CD4-positive, alpha-beta memory T cell (primary cell): ENCODE measurements at regions not wholly inside any gene's neighbourhood (a gene's known extent, or its start where the extent isn't known, plus 50 kb on each side); places are given as distances from the start of the nearest gene placed in this dataset.

Experiments
- CTCF ChIA-PET: fragments of 350-600 bp; sonication (Branson Sonifier 250); formaldehyde crosslinking; loops from one replicate; lab custom pipeline; 2021; ENCODE audit warnings: inconsistent platforms; ENCODE audit not compliant: partially characterized antibody; lab: Charles Lee
- POLR2A ChIA-PET: fragments of 350-600 bp; sonication (Branson Sonifier 250); formaldehyde crosslinking; loops from one replicate; lab custom pipeline; 2021; ENCODE audit not compliant: partially characterized antibody; lab: Charles Lee
- DNase-seq, 5 donors: peaks; one replicate each; pipeline versions ENCODE4 v3.0.0 to v3.0.0-alpha.2; 2020 to 2022; ENCODE audit warnings: mixed read lengths in 1 of 5
- H3K27ac ChIP-seq: one replicate; pipeline ENCODE4 v1.7.0; 2013; ENCODE audit warnings: low read depth, low read length
- H3K27me3 ChIP-seq: 2 replicates; pipeline ENCODE4 v1.7.0; 2013; ENCODE audit warnings: mild to moderate bottlenecking, low read length, moderate library complexity; ENCODE audit not compliant: insufficient read depth
- H3K36me3 ChIP-seq: 2 replicates; pipeline ENCODE4 v1.7.0; 2013; ENCODE audit warnings: mild to moderate bottlenecking, low read length, moderate library complexity; ENCODE audit not compliant: insufficient read depth
- H3K4me1 ChIP-seq: 2 replicates; pipeline ENCODE4 v1.7.0; 2013; ENCODE audit warnings: mild to moderate bottlenecking, low read length, moderate library complexity; ENCODE audit not compliant: insufficient read depth
- H3K4me3 ChIP-seq, 2 donors: one replicate each; pipeline ENCODE4 v1.7.0; 2013; ENCODE audit warnings: low read length in 2 of 2, mild to moderate bottlenecking in 1 of 2
- H3K9me3 ChIP-seq, 2 donors: one replicate each; pipeline ENCODE4 v1.7.0; 2013; ENCODE audit warnings: low read length in 2 of 2, control low read depth in 1 of 2; ENCODE audit not compliant: control insufficient read depth in 1 of 2
- H3K27ac Mint-ChIP-seq, 7 donors: one replicate each; pipeline ENCODE4 v1.8.0; 2020 to 2021; ENCODE audit warnings: mixed read lengths in 7 of 7, mild to moderate bottlenecking in 6 of 7, inconsistent platforms in 3 of 7, moderate library complexity in 3 of 7
- H3K27me3 Mint-ChIP-seq, 2 donors: one replicate each; pipeline ENCODE4 v1.8.0; 2020 to 2021; ENCODE audit warnings: mixed read lengths in 2 of 2
- H3K36me3 Mint-ChIP-seq, 2 donors: one replicate each; pipeline ENCODE4 v1.8.0; 2020 to 2021; ENCODE audit warnings: mixed read lengths in 2 of 2, inconsistent platforms in 1 of 2, mild to moderate bottlenecking in 1 of 2
- H3K4me1 Mint-ChIP-seq, 4 donors: one replicate each; pipeline ENCODE4 v1.8.0; 2020 to 2021; ENCODE audit warnings: mixed read lengths in 4 of 4, mild to moderate bottlenecking in 1 of 4
- H3K4me3 Mint-ChIP-seq, 8 donors: one replicate each; pipeline ENCODE4 v1.8.0; 2020 to 2021; ENCODE audit warnings: mixed read lengths in 8 of 8, mild to moderate bottlenecking in 7 of 8, moderate library complexity in 6 of 8, inconsistent platforms in 3 of 8
- H3K9me3 Mint-ChIP-seq, 8 donors: one replicate each; pipeline ENCODE4 v1.8.0; 2020 to 2021; ENCODE audit warnings: mixed read lengths in 8 of 8, mild to moderate bottlenecking in 5 of 8, inconsistent platforms in 3 of 8, moderate library complexity in 1 of 8
- intact Hi-C: fragments of 100-400 bp; cut with micrococcal nuclease; formaldehyde crosslinking; loops from one replicate; pipeline ENCODE4 v1.15.1; 2023

DNA sequence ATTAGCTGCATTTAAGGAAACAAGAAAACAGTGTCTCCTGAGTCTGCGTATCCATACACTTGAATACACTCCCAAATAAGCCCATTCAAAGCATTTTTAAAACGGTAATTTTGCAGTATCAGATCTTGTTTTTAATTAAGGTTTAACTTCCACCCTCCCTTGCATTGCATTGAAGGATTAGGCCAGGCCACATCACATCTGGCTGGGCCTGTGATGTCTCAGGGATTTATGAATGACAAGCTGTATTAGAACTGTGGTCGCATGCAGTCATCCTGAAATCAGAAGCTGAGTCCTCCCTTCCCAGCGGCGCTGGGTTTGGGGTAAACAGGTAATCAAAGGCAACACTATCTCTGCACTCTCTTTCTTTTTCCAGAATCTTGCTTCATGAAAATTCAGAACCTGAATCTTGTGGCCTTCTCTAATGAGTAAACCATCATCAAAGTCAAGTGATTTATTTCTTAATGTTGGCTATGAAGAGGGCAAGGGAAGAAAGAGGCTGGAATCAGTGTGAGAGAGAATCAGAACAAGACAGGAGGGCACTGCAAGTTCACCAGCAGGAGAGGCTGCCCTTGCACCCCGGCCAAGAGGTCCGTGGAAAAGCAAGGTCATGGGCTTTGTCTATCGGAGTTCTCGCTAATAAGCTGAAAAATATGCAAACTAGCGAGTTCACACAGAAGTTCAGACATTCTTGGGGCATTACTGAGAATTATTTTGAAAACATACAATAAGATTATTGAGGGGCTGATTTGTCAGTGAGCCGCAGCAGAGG lies 80.0 kb upstream of the ZSWIM6 start:
- POLR2A ChIA-PET: no interaction called here
- peaks cover 0 to 4% of the 10 kb centered on the region in 2 donors for H3K36me3 Mint-ChIP-seq

DNA sequence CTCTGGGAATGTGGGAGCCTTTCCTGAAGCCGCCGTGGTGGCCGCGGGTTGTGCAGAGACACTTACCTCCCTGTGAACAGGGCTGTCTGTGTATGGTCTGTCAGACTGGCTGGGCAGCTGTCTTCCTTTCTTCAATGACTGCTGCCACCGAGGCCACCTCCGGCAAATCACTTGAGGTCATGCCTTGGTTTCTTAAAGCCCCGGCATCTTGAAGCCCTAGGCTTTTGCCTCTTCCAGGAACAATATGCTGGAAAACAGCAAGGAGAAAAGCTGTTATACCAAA lies 79.5 kb upstream of the ZSWIM6 start:
- POLR2A ChIA-PET: no interaction called here
- Mint-ChIP-seq H3K4me3 (no peak overlapping the region), H3K36me3 (peaks cover 0 to 4% of the 10 kb centered on the region in 2 donors), H3K27me3 (peaks cover 6 to 17% of the 10 kb centered on the region in 2 donors), H3K27ac (no peak overlapping the region), H3K9me3 (peaks cover 0 to 15% (median 6%) of the 10 kb centered on the region in 8 donors), H3K4me1 (no peaks in the 10 kb centered on the region)
- DNase-seq: no peak
- CTCF ChIA-PET: no interaction called here
- intact Hi-C loops: no loop called here
- Histone ChIP-seq H3K4me1 (no peaks in the 10 kb centered on the region), H3K9me3 (no peaks in the 10 kb centered on the region), H3K4me3 (no peak overlapping the region), H3K27ac (no peak overlapping the region), H3K27me3 (peaks cover 3% of the 10 kb centered on the region), H3K36me3 (no peaks in the 10 kb centered on the region)

More for the DNA sequence above, 80.0 kb upstream of the ZSWIM6 start:
- DNase-seq: no peak
- Histone ChIP-seq H3K36me3 (no peaks in the 10 kb centered on the region), H3K9me3 (no peaks in the 10 kb centered on the region), H3K4me3 (no peak overlapping the region), H3K27me3 (peaks cover 3% of the 10 kb centered on the region), H3K4me1 (no peaks in the 10 kb centered on the region), H3K27ac (no peak overlapping the region)
- Mint-ChIP-seq H3K9me3 (peaks cover 0 to 15% (median 6%) of the 10 kb centered on the region in 8 donors), H3K4me1 (no peaks in the 10 kb centered on the region), H3K27ac (no peak overlapping the region), H3K4me3 (no peak overlapping the region), H3K27me3 (peaks cover 6 to 17% of the 10 kb centered on the region in 2 donors)
- CTCF ChIA-PET: no interaction called here
- intact Hi-C loops: no loop called here

DNA sequence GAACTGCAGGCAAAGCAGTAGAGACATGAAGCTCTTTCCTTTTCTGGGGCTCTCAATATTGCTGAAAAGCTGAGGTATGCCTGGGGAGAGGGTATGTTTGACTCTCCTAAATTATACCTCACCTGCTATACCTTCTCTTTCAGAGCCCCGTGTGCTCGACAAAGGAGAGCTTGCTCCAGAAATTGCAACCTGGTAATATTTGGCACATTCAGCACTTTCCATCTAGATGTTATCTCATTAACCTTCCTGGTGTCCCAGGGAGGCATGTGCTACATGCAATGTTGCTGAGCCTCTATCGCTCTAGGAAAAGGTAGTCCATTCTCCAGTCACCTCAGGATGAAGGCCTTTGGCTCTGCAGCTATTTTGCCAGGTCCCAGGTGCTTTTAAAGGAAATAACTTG lies 78.5 kb upstream of the ZSWIM6 start:
- no peak overlapping the region for H3K27ac Mint-ChIP-seq
- peaks cover 6 to 17% of the 10 kb centered on the region in 2 donors for H3K27me3 Mint-ChIP-seq
- intact Hi-C loops: no loop called here
- H3K36me3 Mint-ChIP-seq: peaks cover 0 to 4% of the 10 kb centered on the region in 2 donors
- Histone ChIP-seq H3K9me3 (no peaks in the 10 kb centered on the region), H3K4me1 (no peaks in the 10 kb centered on the region), H3K36me3 (no peaks in the 10 kb centered on the region), H3K27ac (no peak overlapping the region), H3K4me3 (no peak overlapping the region), H3K27me3 (peaks cover 3% of the 10 kb centered on the region)
- ChIA-PET CTCF (no interaction called here), POLR2A (no interaction called here)
- H3K4me1 Mint-ChIP-seq: no peaks in the 10 kb centered on the region
- H3K4me3 Mint-ChIP-seq: no peak overlapping the region
- DNase-seq: no peak
- peaks cover 0 to 15% (median 5%) of the 10 kb centered on the region in 8 donors for H3K9me3 Mint-ChIP-seq

- Histone ChIP-seq H3K9me3 (no peaks in the 10 kb centered on the region), H3K27me3 (peaks cover 3% of the 10 kb centered on the region), H3K4me3 (no peak overlapping the region), H3K36me3 (no peaks in the 10 kb centered on the region), H3K4me1 (no peaks in the 10 kb centered on the region), H3K27ac (no peak overlapping the region)
- peaks cover 0 to 4% of the 10 kb centered on the region in 2 donors for H3K36me3 Mint-ChIP-seq
- POLR2A ChIA-PET: interaction anchor here (1.1 kb wide), 1 partner anchor 76 kb away, joined by 3 read pairs; no protein-coding TSS in a partner anchor
- intact Hi-C loops: no loop called here
- no peak for DNase-seq
- CTCF ChIA-PET: no interaction called here
- no peaks in the 10 kb centered on the region for H3K4me1 Mint-ChIP-seq
- no peak overlapping the region for H3K4me3 Mint-ChIP-seq
- H3K27ac Mint-ChIP-seq: no peak overlapping the region
- peaks cover 6 to 14% of the 10 kb centered on the region in 2 donors for H3K27me3 Mint-ChIP-seq
- peaks cover 0 to 6% (median 1%) of the 10 kb centered on the region in 8 donors for H3K9me3 Mint-ChIP-seq
These were observed 77.0 kb upstream of the ZSWIM6 start for GRCh38 chr5:61254969-61255555.

GRCh38 chr5:61256474-61256873 lies 75.6 kb upstream of the ZSWIM6 start:
- Mint-ChIP-seq H3K27ac (no peak overlapping the region), H3K4me3 (no peak overlapping the region), H3K27me3 (peaks cover 7 to 15% of the 10 kb centered on the region in 2 donors), H3K36me3 (no peaks in the 10 kb centered on the region), H3K4me1 (no peaks in the 10 kb centered on the region), H3K9me3 (peaks cover 0 to 3% (median 0%) of the 10 kb centered on the region in 8 donors)
- no peaks in the 10 kb centered on the region for H3K4me1 ChIP-seq
- ChIA-PET CTCF (no interaction called here), POLR2A (no interaction called here)
- DNase-seq: no peak
- H3K9me3 ChIP-seq: no peaks in the 10 kb centered on the region
- no peaks in the 10 kb centered on the region for H3K36me3 ChIP-seq
- H3K27me3 ChIP-seq: peaks cover 3% of the 10 kb centered on the region
- no peak overlapping the region for H3K27ac ChIP-seq
- H3K4me3 ChIP-seq: no peak overlapping the region
- intact Hi-C loops: no loop called here

GRCh38 chr5:61257421-61257820 lies 74.6 kb upstream of the ZSWIM6 start:
- Histone ChIP-seq H3K27ac (no peak overlapping the region), H3K27me3 (peaks cover 3% of the 10 kb centered on the region), H3K4me3 (no peak overlapping the region), H3K9me3 (no peaks in the 10 kb centered on the region), H3K36me3 (no peaks in the 10 kb centered on the region), H3K4me1 (no peaks in the 10 kb centered on the region)
- no peak for DNase-seq
- intact Hi-C loops: no loop called here
- Mint-ChIP-seq H3K4me1 (no peaks in the 10 kb centered on the region), H3K27ac (no peak overlapping the region), H3K9me3 (peaks cover 0 to 3% (median 0%) of the 10 kb centered on the region in 8 donors), H3K27me3 (peaks cover 10 to 19% of the 10 kb centered on the region in 2 donors), H3K4me3 (no peak overlapping the region), H3K36me3 (no peaks in the 10 kb centered on the region)
- POLR2A ChIA-PET: no interaction called here
- CTCF ChIA-PET: no interaction called here

DNA sequence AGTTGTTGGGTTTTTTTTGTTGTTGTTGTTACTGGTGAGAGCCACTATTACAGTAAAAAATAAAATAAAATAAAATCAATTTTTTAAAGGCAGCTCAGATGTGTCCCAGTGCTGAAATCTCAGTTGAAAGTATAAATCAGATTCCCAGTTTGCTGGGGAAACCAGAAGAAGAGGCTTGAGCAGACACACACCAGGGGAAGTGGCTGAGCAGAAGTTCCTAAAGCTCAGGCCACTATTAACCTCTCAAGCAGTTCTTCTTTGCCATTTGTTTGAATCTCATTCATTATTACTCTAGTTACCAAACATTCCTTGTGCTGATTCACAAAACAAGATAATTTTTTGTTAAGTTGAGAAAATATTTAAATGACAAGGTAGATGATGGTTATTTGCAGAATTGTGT lies 70.9 kb upstream of the ZSWIM6 start:
- H3K27ac Mint-ChIP-seq: no peak overlapping the region
- POLR2A ChIA-PET: no interaction called here
- H3K36me3 Mint-ChIP-seq: no peaks in the 10 kb centered on the region
- H3K4me1 Mint-ChIP-seq: peaks cover 0 to 5% (median 0%) of the 10 kb centered on the region in 4 donors
- no peaks in the 10 kb centered on the region for H3K4me1 ChIP-seq
- no peaks in the 10 kb centered on the region for H3K36me3 ChIP-seq
- peaks cover 2% of the 10 kb centered on the region for H3K27me3 ChIP-seq
- H3K4me3 ChIP-seq: no peak overlapping the region
- H3K27ac ChIP-seq: no peak overlapping the region
- intact Hi-C loops: no loop called here
- CTCF ChIA-PET: no interaction called here
- peaks cover 8 to 19% of the 10 kb centered on the region in 2 donors for H3K27me3 Mint-ChIP-seq
- no peak overlapping the region for H3K4me3 Mint-ChIP-seq
- peaks cover 0 to 3% (median 0%) of the 10 kb centered on the region in 8 donors for H3K9me3 Mint-ChIP-seq
- DNase-seq: no peak
- H3K9me3 ChIP-seq: no peaks in the 10 kb centered on the region
